PC-3 (cell line): ENCODE measurements at regions not wholly inside any gene's neighbourhood (a gene's known extent, or its start where the extent isn't known, plus 50 kb on each side); places are given as distances from the start of the nearest gene placed in this dataset.

Experiments
- ATAC-seq: fragments of 200-7000 bp; cut with Tn5 transposase; 2 replicates; pipeline ENCODE4 v1.9.1; 2020; ENCODE audit warnings: mild to moderate bottlenecking, moderate library complexity
- BruUV-seq: library from RNA; stranded (reverse); fragments of 400-500 nt; replicated peaks from 2 replicates; lab custom pipeline; 2021; lab: Mats Ljungman, UMichigan
- CTCF ChIA-PET: fragments of 300-600 bp; sonication (Branson Sonifier 250); formaldehyde crosslinking; loops from one replicate; lab custom pipeline; 2022; ENCODE audit warnings: antibody characterized with exemption; lab: Charles Lee
- POLR2A ChIA-PET: fragments of 300-600 bp; sonication (Branson Sonifier 250); formaldehyde crosslinking; loops from one replicate; lab custom pipeline; 2022; ENCODE audit warnings: antibody characterized with exemption; ENCODE audit not compliant: unreplicated experiment; lab: Charles Lee
- DNase-seq: peaks from one replicate; pipeline ENCODE4 v3.0.0-alpha.2; 2015
- H2AFZ ChIP-seq: fragments of 300-600 bp; sonication (generic); 2 replicates; pipeline ENCODE4 v1.6.0; 2016; ENCODE audit warnings: antibody characterized with exemption, low read length
- H3F3A ChIP-seq: fragments of 300-600 bp; sonication (generic); one replicate; pipeline ENCODE4 v1.6.0; 2017; ENCODE audit warnings: antibody characterized with exemption, low read length, control low read depth, mild to moderate bottlenecking; ENCODE audit not compliant: unreplicated experiment
- H3K27ac ChIP-seq: fragments of 300-600 bp; sonication (generic); 2 replicates; pipeline ENCODE4 v1.5.1; 2016; ENCODE audit warnings: mild to moderate bottlenecking, low read length
- H3K27me3 ChIP-seq: fragments of 300-600 bp; sonication (generic); 2 replicates; pipeline ENCODE4 v1.6.1; 2016; ENCODE audit warnings: low read length, mixed read lengths
- H3K36me3 ChIP-seq: fragments of 300-600 bp; sonication (generic); 2 replicates; pipeline ENCODE4 v1.6.1; 2016; ENCODE audit warnings: low read depth, mixed run types, low read length, mixed read lengths
- H3K4me1 ChIP-seq: fragments of 300-600 bp; sonication (generic); 2 replicates; pipeline ENCODE4 v1.5.1; 2016; ENCODE audit warnings: low read length; ENCODE audit not compliant: insufficient read depth
- H3K4me2 ChIP-seq: fragments of 300-600 bp; sonication (generic); 2 replicates; pipeline ENCODE4 v1.6.0; 2016; ENCODE audit warnings: low read length
- H3K4me3 ChIP-seq: fragments of 300-600 bp; sonication (generic); 2 replicates; pipeline ENCODE4 v1.5.1; 2016; ENCODE audit warnings: mild to moderate bottlenecking, low read length, mixed read lengths
- H3K79me2 ChIP-seq: fragments of 300-600 bp; sonication (generic); 2 replicates; pipeline ENCODE4 v1.6.1; 2017; ENCODE audit warnings: low read length, mixed read lengths
- H3K9ac ChIP-seq: fragments of 300-600 bp; sonication (generic); 2 replicates; pipeline ENCODE4 v1.6.0; 2016; ENCODE audit warnings: mild to moderate bottlenecking, low read length
- H3K9me2 ChIP-seq: fragments of 300-600 bp; sonication (generic); replicated peaks from 2 replicates; pipeline ENCODE4 v1.6.1; 2016; ENCODE audit warnings: mixed run types, low read length, mixed read lengths
- H3K9me3 ChIP-seq: fragments of 300-600 bp; sonication (generic); 2 replicates; pipeline ENCODE4 v1.6.1; 2016; ENCODE audit warnings: low read length, mixed read lengths
- H4K20me1 ChIP-seq: fragments of 300-600 bp; sonication (generic); 2 replicates; pipeline ENCODE4 v1.6.1; 2016; ENCODE audit warnings: low read length, mixed read lengths
- EZH2 ChIP-seq: fragments of 300-600 bp; sonication (generic); IDR thresholded peaks from one replicate; pipeline ENCODE4 v1.6.1; 2017; ENCODE audit warnings: antibody characterized with exemption, mild to moderate bottlenecking, low read length; ENCODE audit not compliant: unreplicated experiment
- EZH2phosphoT487 ChIP-seq: fragments of 300-600 bp; sonication (generic); IDR thresholded peaks from 2 replicates; pipeline ENCODE4 v1.6.1; 2018; ENCODE audit warnings: mild to moderate bottlenecking, antibody characterized with exemption, low read length, borderline replicate concordance
- intact Hi-C: fragments of 100-400 bp; cut with micrococcal nuclease; formaldehyde crosslinking; loops from 2 replicates; pipeline ENCODE4 v1.9.0; 2023
- TF ChIP-seq, protein P1 (sequence below): fragments of 300-600 bp; sonication (generic); conservative IDR thresholded peaks from 2 replicates; pipeline ENCODE4 v1.5.1; 2017; ENCODE audit warnings: antibody characterized with exemption, low read depth, mild to moderate bottlenecking, low read length

DNA sequence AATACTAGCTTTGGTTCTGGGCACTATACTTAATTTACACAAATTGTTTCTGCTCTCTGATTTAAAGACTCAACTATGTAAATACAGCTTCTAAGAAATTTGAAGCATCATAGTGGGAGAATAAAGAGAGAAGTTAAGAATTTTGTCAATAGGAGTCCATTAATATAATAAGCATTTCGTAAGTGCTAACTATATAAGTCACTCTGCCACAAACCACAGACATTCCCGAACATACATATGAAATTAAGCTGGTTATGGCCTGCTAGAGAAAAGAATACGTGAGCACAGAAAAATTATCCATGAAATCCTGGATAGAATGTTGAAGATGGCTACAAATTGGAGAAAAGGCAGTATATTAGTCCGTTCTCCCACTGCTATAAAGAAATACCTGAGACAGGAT, 526.2 kb downstream of the MRPL39 start:
- no peak overlapping the region for H3K9ac ChIP-seq
- no peaks in the 10 kb centered on the region for H3K27me3 ChIP-seq
- DNase-seq, result no peak
- intact Hi-C loops, result no loop called here
- H3K36me3 ChIP-seq, result no peaks in the 10 kb centered on the region
- no peaks in the 10 kb centered on the region for H3K4me1 ChIP-seq
- ChIA-PET POLR2A (no interaction called here), CTCF (interaction anchor here (0.6 kb wide), 1 partner anchor 1863 kb away, joined by 3 read pairs; no protein-coding TSS in a partner anchor)
- no peaks in the 10 kb centered on the region for H3F3A ChIP-seq
- no peak overlapping the region for H3K27ac ChIP-seq
- no peak for ATAC-seq
- no TSS peak for BruUV-seq
- no peak overlapping the region for H3K4me3 ChIP-seq
- H3K79me2 ChIP-seq, result no peaks in the 10 kb centered on the region
- H4K20me1 ChIP-seq, result no peaks in the 10 kb centered on the region
- no peaks in the 10 kb centered on the region for H3K9me3 ChIP-seq
- H3K9me2 ChIP-seq, result no peaks in the 10 kb centered on the region
- no peak overlapping the region for H3K4me2 ChIP-seq
- H2AFZ ChIP-seq, result no peak overlapping the region
- no peak for TF ChIP-seq EZH2
- TF ChIP-seq, protein P1, sequence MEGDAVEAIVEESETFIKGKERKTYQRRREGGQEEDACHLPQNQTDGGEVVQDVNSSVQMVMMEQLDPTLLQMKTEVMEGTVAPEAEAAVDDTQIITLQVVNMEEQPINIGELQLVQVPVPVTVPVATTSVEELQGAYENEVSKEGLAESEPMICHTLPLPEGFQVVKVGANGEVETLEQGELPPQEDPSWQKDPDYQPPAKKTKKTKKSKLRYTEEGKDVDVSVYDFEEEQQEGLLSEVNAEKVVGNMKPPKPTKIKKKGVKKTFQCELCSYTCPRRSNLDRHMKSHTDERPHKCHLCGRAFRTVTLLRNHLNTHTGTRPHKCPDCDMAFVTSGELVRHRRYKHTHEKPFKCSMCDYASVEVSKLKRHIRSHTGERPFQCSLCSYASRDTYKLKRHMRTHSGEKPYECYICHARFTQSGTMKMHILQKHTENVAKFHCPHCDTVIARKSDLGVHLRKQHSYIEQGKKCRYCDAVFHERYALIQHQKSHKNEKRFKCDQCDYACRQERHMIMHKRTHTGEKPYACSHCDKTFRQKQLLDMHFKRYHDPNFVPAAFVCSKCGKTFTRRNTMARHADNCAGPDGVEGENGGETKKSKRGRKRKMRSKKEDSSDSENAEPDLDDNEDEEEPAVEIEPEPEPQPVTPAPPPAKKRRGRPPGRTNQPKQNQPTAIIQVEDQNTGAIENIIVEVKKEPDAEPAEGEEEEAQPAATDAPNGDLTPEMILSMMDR, result no peak
- no peak for TF ChIP-seq EZH2phosphoT487

DNA sequence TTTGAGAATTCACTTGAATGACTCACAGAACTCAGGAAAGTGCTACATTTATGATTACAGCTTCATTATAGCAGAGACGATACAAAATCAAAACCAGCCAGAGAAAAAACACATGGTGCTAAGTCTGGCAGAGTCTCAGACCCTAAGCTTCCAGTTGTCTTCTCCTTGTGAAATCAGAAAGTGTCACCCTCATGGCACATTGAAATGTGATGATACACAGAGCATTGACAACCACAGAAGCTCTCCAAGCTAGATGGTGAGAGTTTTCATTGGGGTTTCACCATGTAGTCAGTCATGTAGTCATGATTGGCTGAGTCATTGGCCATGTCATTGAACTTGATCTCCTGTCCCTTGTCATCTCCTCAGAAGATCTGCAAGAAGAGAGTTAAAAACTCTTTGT, 526.6 kb downstream of the MRPL39 start:
- BruUV-seq, result no TSS peak

DNA sequence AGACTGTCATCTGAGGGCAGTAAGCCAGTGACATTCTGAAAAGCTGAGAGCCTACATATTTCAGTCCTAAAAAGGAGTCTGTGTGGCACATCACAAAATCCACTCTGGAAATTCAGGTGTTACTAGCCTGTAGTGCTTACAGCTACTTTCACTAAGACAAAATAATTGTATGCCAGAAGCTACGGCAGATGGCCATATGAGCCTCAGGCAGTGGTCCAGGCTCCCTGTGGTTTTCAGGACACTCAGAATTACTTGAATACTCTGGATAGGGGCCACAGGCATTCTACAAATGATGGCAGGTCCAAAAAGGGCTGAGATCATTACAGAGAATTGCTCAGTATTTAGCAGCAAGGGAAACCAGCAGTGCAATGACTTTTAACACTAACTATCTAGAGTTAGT, 527.1 kb downstream of the MRPL39 start:
- no TSS peak for BruUV-seq
- no peaks in the 10 kb centered on the region for H3K27me3 ChIP-seq
- intact Hi-C loops, result no loop called here
- H3K4me3 ChIP-seq, result no peak overlapping the region
- H3K4me1 ChIP-seq, result no peaks in the 10 kb centered on the region
- no peak for ATAC-seq
- ChIA-PET POLR2A (no interaction called here), CTCF (no interaction called here)
- no peaks in the 10 kb centered on the region for H4K20me1 ChIP-seq
- TF ChIP-seq, protein P1, result no peak
- TF ChIP-seq EZH2, result no peak
- TF ChIP-seq EZH2phosphoT487, result no peak
- H3F3A ChIP-seq, result no peaks in the 10 kb centered on the region
- H3K9me3 ChIP-seq, result 0 out of 2 replicates have a peak, but pooled peaks cover 1% of the 10 kb centered on the region
- H3K79me2 ChIP-seq, result no peaks in the 10 kb centered on the region
- DNase-seq, result no peak
- no peak overlapping the region for H3K9ac ChIP-seq
- H3K27ac ChIP-seq, result no peak overlapping the region
- H3K4me2 ChIP-seq, result no peak overlapping the region
- H3K36me3 ChIP-seq, result no peaks in the 10 kb centered on the region
- no peaks in the 10 kb centered on the region for H3K9me2 ChIP-seq
- no peak overlapping the region for H2AFZ ChIP-seq

More for the DNA sequence above, 526.6 kb downstream of the MRPL39 start:
- H3K9me2 ChIP-seq, result no peaks in the 10 kb centered on the region
- DNase-seq, result no peak
- TF ChIP-seq, protein P1, result no peak
- no peak for TF ChIP-seq EZH2phosphoT487
- TF ChIP-seq EZH2, result no peak
- no peaks in the 10 kb centered on the region for H3K27me3 ChIP-seq
- H2AFZ ChIP-seq, result no peak overlapping the region
- ChIA-PET POLR2A (no interaction called here), CTCF (no interaction called here)
- H3K27ac ChIP-seq, result no peak overlapping the region
- ATAC-seq, result no peak; the same call in 1 of the 2 replicates
- H3K79me2 ChIP-seq, result no peaks in the 10 kb centered on the region
- H4K20me1 ChIP-seq, result no peaks in the 10 kb centered on the region
- H3K4me3 ChIP-seq, result no peak overlapping the region
- no peaks in the 10 kb centered on the region for H3K9me3 ChIP-seq
- no peaks in the 10 kb centered on the region for H3F3A ChIP-seq
- no peaks in the 10 kb centered on the region for H3K36me3 ChIP-seq
- no peak overlapping the region for H3K4me2 ChIP-seq
- no peaks in the 10 kb centered on the region for H3K4me1 ChIP-seq
- intact Hi-C loops, result no loop called here
- no peak overlapping the region for H3K9ac ChIP-seq
